Activated naive CD8-positive, alpha-beta T cell treated with anti-CD3 and anti-CD28 coated beads, Interleukin-2, amount 50 U/mL, for 24 hours (primary cell): ENCODE measurements at regions not wholly inside any gene's neighbourhood (a gene's known extent, or its start where the extent isn't known, plus 50 kb on each side); places are given as distances from the start of the nearest gene placed in this dataset.

Source experiments
- ATAC-seq: fragments of 150-1000 bp; cut with Tn5 transposase; one replicate; pipeline ENCODE4 v1.10.0; 2021
- DNase-seq: peaks from one replicate; pipeline ENCODE4 v3.0.0; 2021
- H3K27ac Mint-ChIP-seq: one replicate; pipeline ENCODE4 v1.8.0; 2021; ENCODE audit warnings: mild to moderate bottlenecking, mixed read lengths
- H3K27me3 Mint-ChIP-seq: one replicate; pipeline ENCODE4 v1.8.0; 2021; ENCODE audit warnings: mixed read lengths
- H3K36me3 Mint-ChIP-seq: one replicate; pipeline ENCODE4 v1.8.0; 2021; ENCODE audit warnings: low read depth, mixed read lengths
- H3K4me1 Mint-ChIP-seq: one replicate; pipeline ENCODE4 v1.8.0; 2021; ENCODE audit warnings: mixed read lengths
- H3K4me3 Mint-ChIP-seq: one replicate; pipeline ENCODE4 v1.8.0; 2021; ENCODE audit warnings: mild to moderate bottlenecking, moderate library complexity, mixed read lengths
- H3K9me3 Mint-ChIP-seq: one replicate; pipeline ENCODE4 v1.8.0; 2021; ENCODE audit warnings: mixed read lengths

DNA sequence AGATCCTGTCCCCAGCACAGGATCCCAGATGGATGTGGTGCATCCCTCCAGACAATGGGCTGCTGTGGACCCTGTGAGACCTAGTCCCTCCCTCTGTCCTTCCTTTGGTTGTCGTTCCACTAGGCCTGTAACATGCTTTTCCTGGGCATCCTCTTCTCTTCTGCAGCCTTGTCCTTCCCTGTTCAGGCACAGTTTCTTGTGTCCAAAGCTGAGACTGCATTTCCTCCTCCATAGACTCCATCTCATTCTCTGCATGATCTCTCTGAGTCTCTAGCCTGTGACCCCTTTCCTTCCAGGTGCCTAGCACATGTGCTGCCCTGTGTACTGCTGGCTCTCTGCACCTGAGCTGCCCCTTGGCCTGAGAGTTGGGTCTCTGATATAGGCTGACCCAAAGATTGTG, 293.5 kb upstream of the IGFBP3 start:
- Mint-ChIP-seq H3K36me3 (no peaks in the 10 kb centered on the region), H3K27me3 (no peaks in the 10 kb centered on the region), H3K9me3 (no peaks in the 10 kb centered on the region), H3K4me3 (no peak overlapping the region), H3K4me1 (no peaks in the 10 kb centered on the region), H3K27ac (no peak overlapping the region)
- ATAC-seq (no peak), DNase-seq (no peak)

DNA sequence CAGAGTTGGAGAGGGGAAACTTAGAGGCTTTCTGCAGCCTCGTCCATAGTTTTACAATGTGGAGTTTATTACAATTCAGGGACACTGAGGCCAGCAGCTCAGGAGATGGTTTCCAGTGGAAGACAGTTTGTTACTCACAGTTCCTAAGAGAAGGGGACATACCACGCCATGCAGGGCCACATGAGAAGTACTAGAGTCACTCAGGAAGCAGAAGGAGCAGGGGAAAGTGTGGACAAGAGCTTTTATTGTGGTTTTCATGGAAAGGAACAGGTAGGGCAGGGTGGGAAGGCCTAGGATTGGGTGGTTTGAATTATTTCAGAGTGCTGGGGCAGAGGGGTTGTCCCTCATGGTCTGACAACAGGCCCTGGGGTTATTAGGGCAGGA, 292.1 kb upstream of the IGFBP3 start:
- Mint-ChIP-seq H3K36me3 (no peaks in the 10 kb centered on the region), H3K27me3 (no peaks in the 10 kb centered on the region), H3K27ac (no peak overlapping the region), H3K9me3 (no peaks in the 10 kb centered on the region), H3K4me1 (no peaks in the 10 kb centered on the region), H3K4me3 (no peak overlapping the region)
- DNase-seq (no peak), ATAC-seq (no peak)

DNA sequence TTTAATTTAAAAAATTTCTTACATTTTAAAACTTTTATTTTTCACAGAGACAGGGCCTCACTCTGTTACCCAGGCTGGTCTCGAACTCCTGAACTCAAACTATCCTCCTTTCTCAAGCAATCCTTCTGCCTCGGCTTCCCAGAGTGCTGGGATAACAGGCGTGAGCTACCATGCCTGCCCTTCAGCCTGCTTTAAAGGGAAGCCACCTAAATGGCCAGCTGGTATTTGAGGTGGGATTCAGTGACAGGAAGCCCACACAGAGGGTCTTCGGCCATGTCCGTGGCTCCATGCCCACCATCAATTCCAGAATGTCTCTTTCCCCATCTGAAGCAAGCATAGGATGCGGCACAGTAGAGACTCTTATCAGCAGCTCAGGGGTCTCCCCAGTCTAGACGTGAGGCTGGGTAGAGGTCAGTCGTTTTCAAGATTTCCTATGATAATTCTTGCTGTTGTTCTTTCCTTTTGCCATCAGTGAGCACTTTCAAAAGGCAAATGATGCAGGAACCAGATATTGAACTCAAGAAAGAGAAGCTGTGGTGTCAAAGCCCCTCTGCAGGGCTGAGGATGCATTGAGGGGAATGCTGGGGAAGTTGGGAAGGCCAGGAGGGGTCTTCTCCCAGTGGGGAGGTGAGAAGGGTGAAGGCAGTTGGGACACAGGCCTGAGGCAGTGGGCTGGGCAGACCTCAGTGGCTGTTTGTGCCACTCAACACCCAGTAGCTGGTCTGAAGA, 291.5 kb upstream of the IGFBP3 start:
- Mint-ChIP-seq H3K27ac (no peak overlapping the region), H3K27me3 (no peaks in the 10 kb centered on the region), H3K4me3 (no peak overlapping the region), H3K4me1 (no peaks in the 10 kb centered on the region), H3K9me3 (no peaks in the 10 kb centered on the region), H3K36me3 (no peaks in the 10 kb centered on the region)
- DNase-seq (no peak), ATAC-seq (no peak)

DNA sequence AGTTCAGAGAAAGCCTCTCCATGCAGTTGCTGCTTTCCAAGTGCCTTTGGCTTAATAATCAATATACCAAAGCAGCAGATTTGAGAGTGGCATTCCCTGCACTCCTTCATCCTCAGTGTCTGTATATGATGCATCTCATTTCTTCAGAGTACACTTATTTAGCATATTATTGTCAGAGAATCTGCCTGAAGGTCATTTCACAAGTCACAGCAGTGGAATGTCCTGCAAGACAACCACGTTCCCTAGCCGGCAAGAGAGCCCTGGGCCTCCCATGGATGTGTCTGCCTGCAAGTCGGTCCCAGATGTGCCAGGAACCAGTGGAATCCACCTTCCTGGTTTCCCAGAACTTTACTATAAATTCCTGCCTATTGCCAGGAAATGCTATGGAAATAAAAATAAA, 289.4 kb upstream of the IGFBP3 start:
- no peaks in the 10 kb centered on the region for H3K36me3 Mint-ChIP-seq
- no peak overlapping the region for H3K4me3 Mint-ChIP-seq
- H3K27ac Mint-ChIP-seq, result no peak overlapping the region
- H3K4me1 Mint-ChIP-seq, result peaks cover 2% of the 10 kb centered on the region
- DNase-seq (no peak), ATAC-seq (no peak)
- no peaks in the 10 kb centered on the region for H3K27me3 Mint-ChIP-seq
- no peaks in the 10 kb centered on the region for H3K9me3 Mint-ChIP-seq

DNA sequence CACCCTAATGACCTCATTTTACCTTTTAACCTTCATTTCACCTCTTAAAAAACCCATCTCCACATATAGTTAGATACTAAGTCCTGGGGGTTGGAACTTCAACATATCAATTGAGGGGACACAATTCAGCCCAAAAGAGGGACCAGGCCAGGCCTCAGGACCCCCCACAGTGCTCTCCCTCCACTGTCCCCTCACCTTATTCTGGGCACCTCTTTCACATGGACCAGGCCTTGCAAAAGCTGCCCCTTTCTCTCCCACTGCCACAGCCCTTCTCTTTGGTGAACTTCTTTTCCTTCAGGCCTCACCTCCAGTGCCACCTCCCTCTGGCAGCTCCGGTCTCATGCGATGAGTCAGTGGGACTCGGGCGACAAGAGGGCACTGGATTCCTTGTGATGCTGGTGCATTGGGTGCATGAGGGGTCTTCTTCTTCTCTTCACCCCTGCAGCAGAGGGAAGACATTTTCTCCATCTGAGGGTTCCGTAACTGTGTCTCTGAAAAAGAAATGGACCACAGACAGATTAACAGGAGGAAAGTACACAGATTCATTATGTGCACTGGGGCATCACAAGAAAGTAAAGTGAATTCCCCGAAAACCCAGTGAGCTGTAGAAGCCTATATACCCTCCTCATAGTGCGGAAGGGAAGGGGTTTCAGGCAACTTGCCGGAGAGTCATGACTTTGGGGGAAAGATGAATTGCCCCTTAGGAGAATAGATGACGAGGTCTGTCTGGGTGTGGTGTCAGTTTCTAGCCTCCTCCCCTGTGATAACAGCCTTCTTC, 288.7 kb upstream of the IGFBP3 start:
- no peaks in the 10 kb centered on the region for H3K9me3 Mint-ChIP-seq
- H3K36me3 Mint-ChIP-seq, result no peaks in the 10 kb centered on the region
- no peak for DNase-seq
- no peaks in the 10 kb centered on the region for H3K27me3 Mint-ChIP-seq
- H3K4me3 Mint-ChIP-seq, result no peak overlapping the region
- H3K27ac Mint-ChIP-seq, result no peak overlapping the region
- no peak for ATAC-seq
- peaks cover 2% of the 10 kb centered on the region for H3K4me1 Mint-ChIP-seq

DNA sequence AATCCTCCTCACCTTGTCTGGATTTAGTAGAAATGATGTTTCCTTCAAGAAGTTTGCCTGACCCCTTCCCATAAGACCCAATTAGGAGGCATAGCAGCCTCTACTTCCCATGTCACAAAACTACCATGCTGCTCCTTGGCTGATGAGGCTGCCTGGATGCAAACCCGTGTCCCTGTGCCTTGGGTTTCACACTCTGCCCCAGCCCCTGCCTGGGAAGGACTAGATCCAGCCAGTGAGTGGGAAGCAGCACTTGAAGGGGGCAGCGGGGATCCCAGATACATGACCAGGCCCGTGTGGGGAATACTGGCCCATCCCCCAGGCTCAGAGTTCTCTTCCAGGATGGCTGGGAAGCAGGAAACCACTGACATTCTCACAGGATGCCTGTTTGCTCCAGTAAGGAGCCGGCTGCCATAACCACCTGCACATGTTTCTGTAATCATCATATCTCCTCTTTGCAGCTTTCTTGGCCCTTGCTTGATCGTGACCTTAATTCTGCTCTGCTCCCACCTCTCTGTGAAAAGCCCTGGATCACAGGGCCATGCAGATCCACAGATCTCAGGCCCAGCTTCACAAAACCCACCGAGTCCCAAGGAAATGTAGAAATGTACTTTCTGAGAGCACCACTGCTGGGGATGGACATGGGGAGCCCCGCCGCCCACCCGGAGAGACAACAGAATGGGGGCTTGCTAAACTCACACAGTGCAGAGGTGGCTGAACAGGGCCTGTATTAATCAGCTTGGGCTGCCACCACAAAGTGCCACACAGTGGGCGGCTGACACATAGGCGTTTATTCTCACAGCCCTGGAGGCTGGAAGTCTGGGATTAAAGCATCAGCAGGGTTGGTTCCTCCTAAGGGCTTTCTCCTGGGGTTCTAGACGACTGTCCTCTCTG, 287.8 kb upstream of the IGFBP3 start:
- H3K27ac Mint-ChIP-seq, result no peak overlapping the region
- H3K36me3 Mint-ChIP-seq, result no peaks in the 10 kb centered on the region
- H3K27me3 Mint-ChIP-seq, result no peaks in the 10 kb centered on the region
- no peak overlapping the region for H3K4me3 Mint-ChIP-seq
- no peaks in the 10 kb centered on the region for H3K9me3 Mint-ChIP-seq
- DNase-seq (no peak), ATAC-seq (no peak)
- peaks cover 2% of the 10 kb centered on the region for H3K4me1 Mint-ChIP-seq

DNA sequence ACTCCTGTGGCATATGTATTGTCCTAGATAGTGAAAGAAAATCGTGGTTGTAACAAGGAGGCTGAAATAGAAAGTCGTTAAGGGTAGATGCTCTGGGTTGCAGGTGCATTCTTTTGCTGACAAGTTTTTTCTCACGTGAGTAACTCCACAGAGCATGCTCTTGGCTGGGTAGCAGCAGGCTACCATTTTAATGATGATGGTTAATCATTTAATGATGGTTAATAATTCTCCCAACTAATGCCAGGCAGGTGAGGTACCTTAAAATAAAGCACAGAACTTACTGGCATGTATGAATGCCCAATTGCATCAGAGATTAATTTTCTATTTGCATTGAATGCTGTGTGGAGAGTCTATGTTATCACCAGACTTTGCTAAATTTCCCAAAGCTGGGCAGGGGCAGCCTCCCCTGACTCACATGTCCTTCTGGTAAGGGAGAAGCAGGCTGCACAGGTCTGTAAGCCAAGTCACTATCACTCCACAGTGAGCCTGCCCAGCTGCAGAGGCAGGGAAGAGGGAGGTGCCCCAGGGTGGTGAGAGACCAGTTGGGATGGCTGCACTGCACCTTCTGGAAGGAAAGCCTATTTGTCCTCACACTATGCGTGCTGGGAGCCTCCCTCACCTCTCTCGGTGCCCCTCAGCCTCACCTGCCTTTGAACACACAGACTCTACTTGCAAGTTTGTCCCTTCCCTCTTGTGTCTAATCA, 287.0 kb upstream of the IGFBP3 start:
- Mint-ChIP-seq H3K9me3 (no peaks in the 10 kb centered on the region), H3K4me1 (peaks cover 2% of the 10 kb centered on the region), H3K27ac (no peak overlapping the region), H3K27me3 (no peaks in the 10 kb centered on the region), H3K4me3 (no peak overlapping the region), H3K36me3 (no peaks in the 10 kb centered on the region)
- DNase-seq, result no peak
- no peak for ATAC-seq

DNA sequence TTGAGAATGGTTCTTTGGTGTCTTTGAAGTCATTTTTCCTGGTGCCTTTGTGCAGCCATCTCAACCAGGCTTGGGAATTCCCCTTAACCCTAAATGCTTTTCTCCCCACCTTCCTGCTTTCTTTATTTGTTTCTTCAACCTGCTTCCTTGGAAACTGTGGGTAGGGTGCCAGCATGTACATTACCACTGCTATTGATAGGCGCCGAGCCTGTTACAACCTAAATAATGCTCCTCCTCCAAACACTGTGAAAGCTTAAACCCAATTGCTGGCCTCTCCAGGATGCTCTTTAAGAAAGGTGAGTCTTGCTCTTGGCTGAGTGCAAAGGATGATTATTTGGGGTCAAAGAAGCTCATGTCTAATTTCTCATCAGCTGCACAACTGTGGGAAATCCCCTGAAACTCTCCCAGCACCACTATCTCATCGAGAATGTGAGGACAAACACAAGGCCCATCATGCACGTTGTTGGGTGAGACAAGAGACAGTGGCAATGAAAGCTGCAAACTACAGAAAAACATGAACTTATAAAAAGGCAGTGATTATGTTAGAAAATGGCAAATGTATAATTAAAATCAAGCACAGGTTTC, 285.5 kb upstream of the IGFBP3 start:
- ATAC-seq (no peak), DNase-seq (no peak)
- H3K27ac Mint-ChIP-seq, result no peak overlapping the region
- peaks cover 2% of the 10 kb centered on the region for H3K4me1 Mint-ChIP-seq
- H3K36me3 Mint-ChIP-seq, result no peaks in the 10 kb centered on the region
- H3K4me3 Mint-ChIP-seq, result no peak overlapping the region
- no peaks in the 10 kb centered on the region for H3K9me3 Mint-ChIP-seq
- no peaks in the 10 kb centered on the region for H3K27me3 Mint-ChIP-seq

DNA sequence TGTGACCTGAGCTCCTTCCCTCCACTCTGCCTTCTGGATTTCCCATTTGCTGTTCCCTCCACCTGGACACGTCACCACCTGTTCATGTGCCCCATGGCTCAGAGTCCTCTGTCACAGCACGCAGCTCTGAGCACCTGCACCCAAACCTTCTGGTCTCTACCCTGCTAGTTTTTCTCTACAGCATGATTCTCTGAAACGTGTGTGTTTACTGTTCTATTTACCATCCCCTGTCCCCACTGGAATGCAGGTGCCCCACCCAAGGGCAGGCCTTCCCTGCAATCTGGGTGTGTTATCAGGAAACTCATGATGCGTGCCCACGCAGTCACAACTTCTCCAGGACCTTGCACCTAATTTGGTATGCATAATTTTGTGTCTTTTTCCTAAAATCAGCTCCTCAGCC, 284.4 kb upstream of the IGFBP3 start:
- no peak overlapping the region for H3K4me3 Mint-ChIP-seq
- ATAC-seq, result no peak
- H3K27me3 Mint-ChIP-seq, result no peaks in the 10 kb centered on the region
- no peak overlapping the region for H3K27ac Mint-ChIP-seq
- H3K4me1 Mint-ChIP-seq, result peaks cover 2% of the 10 kb centered on the region
- no peak for DNase-seq
- no peaks in the 10 kb centered on the region for H3K9me3 Mint-ChIP-seq
- H3K36me3 Mint-ChIP-seq, result no peaks in the 10 kb centered on the region

DNA sequence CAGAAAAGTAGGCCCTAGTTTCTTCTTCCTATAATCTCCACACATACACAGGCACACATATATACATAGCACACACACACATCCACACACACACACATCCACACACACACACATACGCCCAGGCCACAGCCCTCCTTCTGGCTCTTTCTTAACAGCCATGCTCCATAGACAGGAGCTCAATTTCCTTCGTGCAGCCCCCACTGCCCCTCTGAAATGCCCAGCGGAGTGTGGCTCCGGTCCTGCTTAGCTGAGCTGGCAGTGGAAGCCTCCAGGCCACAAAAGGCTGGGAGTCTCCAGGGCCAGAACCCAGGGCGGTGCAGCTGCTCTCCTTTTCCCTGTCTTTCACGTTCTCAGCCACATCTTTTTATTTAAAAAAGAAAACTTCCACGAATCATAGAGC, 282.9 kb upstream of the IGFBP3 start:
- H3K4me3 Mint-ChIP-seq, result no peak overlapping the region
- H3K9me3 Mint-ChIP-seq, result no peaks in the 10 kb centered on the region
- H3K36me3 Mint-ChIP-seq, result no peaks in the 10 kb centered on the region
- ATAC-seq (no peak), DNase-seq (no peak)
- H3K27me3 Mint-ChIP-seq, result no peaks in the 10 kb centered on the region
- H3K4me1 Mint-ChIP-seq, result peaks cover 2% of the 10 kb centered on the region
- no peak overlapping the region for H3K27ac Mint-ChIP-seq

DNA sequence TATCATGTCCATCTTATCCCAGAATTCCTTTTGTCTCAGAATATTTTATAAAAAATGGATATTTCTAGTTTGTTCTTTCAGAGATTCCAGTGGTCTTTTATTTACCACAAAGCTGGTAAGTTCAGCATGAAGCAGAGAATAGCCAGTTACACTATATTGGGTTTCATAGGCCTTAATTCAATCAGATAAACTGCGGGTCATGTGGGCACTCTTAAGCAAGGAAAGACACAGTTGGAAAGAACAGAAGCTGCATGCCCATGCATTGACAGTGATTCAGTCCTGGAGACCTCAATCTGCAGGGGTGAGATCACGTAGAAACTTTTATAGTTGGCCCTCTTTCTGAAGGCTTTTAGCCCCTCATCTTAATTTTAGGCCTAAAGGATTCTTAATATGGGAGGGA, 281.3 kb upstream of the IGFBP3 start:
- no peak overlapping the region for H3K4me3 Mint-ChIP-seq
- DNase-seq, result no peak
- no peak overlapping the region for H3K27ac Mint-ChIP-seq
- no peaks in the 10 kb centered on the region for H3K9me3 Mint-ChIP-seq
- no peaks in the 10 kb centered on the region for H3K36me3 Mint-ChIP-seq
- no peaks in the 10 kb centered on the region for H3K27me3 Mint-ChIP-seq
- ATAC-seq, result no peak
- H3K4me1 Mint-ChIP-seq, result peaks cover 2% of the 10 kb centered on the region

DNA sequence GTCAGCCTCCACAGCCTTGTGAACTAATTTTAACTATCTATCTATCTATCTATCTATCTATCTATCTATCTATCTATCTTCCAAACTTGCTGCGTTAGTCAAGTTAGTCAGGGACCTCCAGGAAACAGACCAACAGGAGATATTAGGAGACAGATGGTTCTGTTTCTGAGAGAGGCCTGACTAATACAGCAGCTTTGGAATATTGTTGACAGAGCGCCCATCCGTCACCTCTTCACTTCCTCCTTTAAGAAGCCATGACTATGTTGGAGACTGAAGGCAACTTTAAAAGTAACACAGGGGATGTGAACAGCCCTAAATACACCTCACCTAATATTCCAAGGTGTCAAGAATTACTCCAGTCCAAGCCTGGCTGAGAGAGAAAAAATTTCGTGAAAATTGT, 280.9 kb upstream of the IGFBP3 start:
- Mint-ChIP-seq H3K4me1 (peaks cover 2% of the 10 kb centered on the region), H3K36me3 (no peaks in the 10 kb centered on the region), H3K4me3 (no peak overlapping the region), H3K27ac (no peak overlapping the region), H3K9me3 (no peaks in the 10 kb centered on the region), H3K27me3 (no peaks in the 10 kb centered on the region)
- ATAC-seq (no peak), DNase-seq (no peak)

DNA sequence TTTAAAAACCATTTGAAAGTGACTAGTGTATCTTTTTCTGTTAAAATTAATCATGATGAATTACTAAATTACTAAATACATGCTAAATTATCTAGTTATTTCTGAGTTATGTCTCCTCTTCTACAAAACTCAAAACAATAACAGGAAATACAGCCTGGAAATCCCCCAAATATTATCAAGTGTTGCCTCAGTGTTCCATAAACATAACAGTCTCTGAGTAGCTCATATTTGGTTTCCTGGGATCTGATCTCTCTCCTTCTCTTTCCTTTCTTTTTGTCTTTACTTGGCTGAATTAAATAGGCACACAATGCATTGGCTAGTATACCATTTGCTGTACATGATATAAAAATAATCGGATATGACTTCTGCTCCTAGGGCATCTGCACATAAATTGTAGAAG, 277.6 kb upstream of the IGFBP3 start:
- H3K27me3 Mint-ChIP-seq, result no peaks in the 10 kb centered on the region
- H3K36me3 Mint-ChIP-seq, result no peaks in the 10 kb centered on the region
- DNase-seq (no peak), ATAC-seq (no peak)
- H3K4me3 Mint-ChIP-seq, result no peak overlapping the region
- no peaks in the 10 kb centered on the region for H3K4me1 Mint-ChIP-seq
- H3K27ac Mint-ChIP-seq, result no peak overlapping the region
- H3K9me3 Mint-ChIP-seq, result no peaks in the 10 kb centered on the region
